NCI-H2171 (cell line): ENCODE measurements at regions not wholly inside any gene's neighbourhood (a gene's known extent, or its start where the extent isn't known, plus 50 kb on each side); places are given as distances from the start of the nearest gene placed in this dataset.
"Not testable (repeated sequence)": the region's sequence is repeated elsewhere in the genome, so short reads cannot be mapped to it uniquely, and the experiment has no call there.

Experiments
- DNase-seq: peaks from one replicate; lab custom pipeline; 2025; lab: John Stamatoyannopoulos, UW

DNA sequence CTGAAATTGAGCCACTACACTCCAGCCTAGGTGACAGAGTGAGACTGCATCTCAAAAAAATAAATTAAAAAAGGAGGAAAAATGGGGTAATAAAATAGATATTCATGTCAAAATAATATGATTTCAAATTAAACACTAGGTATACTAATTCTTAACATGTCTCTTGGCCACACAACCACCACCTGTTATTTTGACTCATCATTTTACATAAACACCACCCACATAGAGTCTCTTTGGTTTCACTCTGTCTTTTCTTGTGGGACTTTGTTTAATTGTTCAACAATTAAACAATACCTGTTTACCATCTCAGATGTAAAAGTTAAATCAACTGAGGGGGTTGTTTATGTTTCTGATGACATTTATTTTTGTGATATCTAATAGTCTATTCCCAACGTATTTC lies 476.8 kb upstream of the ADGRB3 start:
- DNase-seq: no peak

DNA sequence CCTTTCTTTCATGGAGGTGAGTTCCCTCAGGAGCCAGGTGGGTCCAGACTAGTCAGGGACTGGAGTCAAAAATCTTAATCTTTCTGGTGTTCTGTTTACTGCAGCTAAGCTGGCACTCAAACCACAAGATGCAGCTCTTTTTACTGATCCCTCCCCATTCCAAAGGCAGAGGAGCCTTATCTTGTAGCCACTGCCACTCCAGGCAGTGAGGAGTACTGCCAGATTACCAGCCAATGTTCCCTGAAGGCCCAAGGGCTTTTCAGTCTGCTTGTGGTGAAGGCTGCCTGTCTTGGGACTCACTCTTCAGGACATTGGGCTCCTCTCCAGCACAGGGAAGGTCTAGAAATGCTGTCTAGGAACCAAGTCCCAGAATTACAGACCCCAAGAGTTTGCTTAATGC lies 490.4 kb upstream of the ADGRB3 start:
- no peak for DNase-seq

DNA sequence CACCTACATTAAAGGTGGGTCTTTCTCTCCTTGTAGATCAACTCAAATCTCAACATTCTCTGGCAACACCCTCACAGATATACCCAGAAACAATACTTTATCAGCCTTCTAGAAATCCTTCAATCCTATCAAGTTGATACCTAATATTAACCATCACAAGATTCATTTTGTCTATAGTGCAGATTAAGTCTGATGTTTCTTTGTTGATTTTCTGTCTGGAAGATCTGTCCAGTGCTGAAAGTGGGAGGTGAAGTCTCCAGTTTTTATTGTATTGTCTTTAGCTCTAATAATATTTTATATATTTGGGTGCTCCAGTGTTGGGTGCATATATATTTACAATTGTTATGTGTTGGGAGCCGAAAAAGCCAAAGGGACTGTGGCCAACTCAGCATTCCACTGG lies 493.9 kb upstream of the ADGRB3 start:
- no peak for DNase-seq

DNA sequence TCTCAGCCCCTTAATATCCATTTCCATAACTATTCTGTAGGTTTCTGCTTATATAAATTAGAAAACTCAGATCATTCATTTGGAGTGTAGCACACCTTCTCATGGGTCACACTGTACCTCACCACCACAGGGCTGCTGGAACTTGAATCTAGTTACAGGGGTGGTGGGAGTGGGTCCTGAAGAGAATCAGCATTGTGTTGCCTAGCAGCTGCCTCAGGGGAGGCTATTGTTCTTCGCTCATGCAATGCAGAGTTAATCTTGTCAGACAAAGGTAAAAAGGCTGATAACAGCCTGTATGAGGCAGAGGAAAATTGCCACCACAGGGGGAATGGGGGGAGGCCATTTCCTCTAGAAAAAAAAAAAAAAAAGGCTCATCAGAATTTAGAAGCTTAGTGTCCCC lies 496.0 kb upstream of the ADGRB3 start:
- no peak for DNase-seq

DNA sequence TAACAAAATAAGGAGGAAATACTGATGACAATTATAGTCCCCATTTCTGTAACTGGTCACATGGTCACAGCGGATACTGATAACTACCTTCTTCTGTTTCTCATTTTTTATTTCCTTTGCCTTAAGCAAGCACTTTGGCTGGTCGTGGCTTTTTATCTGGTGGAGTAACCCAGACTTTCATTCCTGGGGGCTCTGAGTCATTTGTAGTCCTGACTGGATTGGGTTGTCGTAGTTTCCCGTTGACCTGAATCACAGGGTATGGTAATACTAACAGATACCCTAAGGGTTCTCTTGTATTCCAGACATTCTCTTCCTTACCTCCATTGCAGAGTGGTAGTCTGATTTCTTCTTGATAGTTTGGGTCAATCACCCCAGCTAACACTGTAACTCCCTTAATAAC lies 500.3 kb upstream of the ADGRB3 start:
- DNase-seq: no peak

DNA sequence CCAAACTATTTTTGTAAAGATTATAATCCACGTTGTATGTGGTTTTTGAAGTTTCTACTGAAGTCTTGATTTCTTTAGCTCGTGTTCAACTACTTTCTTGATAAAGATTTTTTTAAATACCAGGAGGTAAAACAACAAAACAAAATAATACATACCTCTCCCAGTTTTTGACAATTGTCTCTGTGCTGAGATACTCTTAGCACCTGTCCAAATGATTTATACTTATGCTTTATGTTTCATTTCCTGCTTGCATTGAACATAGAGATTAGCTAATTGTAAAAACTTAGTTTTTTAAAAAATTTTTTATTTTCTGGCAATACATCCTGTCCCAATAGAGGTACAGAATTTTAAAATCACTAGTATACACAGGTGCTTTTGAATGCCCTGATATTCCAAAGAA lies 506.9 kb upstream of the ADGRB3 start:
- DNase-seq: no peak

DNA sequence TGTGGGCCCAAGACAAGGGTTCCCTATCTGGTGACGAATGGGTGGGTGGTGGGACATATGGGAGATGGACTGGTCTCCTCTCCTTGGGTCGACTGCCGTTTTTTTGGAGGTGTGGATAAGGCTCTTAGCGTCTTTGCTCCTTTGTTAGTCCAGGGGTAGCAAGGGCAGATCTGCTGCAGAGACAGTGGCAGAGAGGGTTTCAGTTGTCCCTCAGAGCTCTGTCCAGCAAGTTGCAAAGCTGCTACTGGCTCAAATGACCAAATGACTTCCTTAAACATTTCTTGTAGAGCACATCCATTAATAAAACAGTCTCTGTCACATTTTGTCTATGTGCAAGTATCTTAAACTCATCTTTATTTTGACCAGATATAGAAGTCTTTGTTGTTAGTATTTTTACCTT lies 508.0 kb upstream of the ADGRB3 start:
- no peak for DNase-seq

DNA sequence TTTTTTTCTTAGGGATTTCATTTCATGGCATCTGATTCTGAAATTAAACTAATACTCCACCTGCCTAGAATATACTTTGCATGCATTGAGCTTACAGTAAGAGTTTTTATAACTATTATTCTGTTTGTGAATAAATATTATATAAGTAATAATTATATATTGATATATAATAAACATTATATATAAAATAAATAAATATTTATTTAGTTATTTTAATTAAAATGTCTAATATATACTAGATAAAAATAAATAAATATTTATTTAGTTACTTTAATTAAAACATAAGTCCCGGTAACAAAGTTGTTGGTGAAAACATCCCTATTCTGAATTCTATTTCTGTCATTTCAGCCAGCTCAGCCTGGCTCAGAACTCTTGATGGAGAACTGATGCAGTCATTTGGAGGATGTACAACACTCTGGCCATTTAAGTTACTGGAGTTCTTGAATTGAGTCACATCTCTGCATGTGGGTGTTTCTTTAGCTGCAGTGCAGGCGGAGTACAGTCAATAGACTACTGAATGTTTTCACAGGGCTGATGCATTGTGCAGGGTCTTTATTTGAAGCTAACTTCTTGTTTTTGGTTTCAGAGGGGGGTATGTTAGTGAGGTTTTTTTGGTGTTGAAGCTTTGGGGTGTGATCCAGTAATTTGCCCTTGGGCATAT lies 508.9 kb upstream of the ADGRB3 start:
- no peak for DNase-seq

DNA sequence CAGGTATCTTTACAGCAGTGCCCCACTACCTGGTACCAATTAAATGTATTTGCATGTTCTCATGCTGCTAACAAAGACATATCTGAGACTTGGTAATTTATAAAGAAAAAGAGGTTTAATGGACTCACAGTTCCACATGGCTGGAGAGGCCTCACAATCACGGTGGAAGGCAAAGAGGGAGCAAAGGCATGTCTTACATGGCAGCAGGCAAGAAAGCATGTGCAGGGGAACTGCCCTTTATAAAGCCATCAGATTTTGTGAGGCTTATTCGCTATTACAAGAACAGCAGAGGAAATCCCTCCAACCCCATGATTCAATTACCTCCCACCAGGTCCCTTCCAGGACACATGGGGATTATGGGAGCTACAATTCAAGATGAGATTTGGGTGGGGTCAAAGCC lies 512.1 kb upstream of the ADGRB3 start:
- DNase-seq: not testable (repeated sequence)

DNA sequence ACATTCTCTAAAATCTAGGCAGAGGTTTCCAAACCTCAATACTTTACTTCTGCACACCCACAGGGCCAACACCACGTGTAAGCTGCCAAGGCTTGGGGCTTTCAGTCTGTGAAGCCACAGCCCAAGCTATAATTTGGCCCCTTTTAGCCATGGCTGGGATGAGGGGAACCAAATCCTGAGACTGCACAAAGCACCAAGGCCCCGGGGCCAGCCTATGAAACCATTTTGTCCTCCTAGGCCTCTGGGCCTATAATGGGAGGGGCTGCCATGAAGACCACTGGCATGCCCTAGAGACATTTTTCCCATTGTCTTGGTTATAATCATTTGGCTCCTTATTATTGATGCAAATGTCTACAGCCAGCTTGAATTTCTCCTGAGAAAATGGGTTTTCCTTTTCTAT lies 513.0 kb upstream of the ADGRB3 start:
- DNase-seq: no peak

DNA sequence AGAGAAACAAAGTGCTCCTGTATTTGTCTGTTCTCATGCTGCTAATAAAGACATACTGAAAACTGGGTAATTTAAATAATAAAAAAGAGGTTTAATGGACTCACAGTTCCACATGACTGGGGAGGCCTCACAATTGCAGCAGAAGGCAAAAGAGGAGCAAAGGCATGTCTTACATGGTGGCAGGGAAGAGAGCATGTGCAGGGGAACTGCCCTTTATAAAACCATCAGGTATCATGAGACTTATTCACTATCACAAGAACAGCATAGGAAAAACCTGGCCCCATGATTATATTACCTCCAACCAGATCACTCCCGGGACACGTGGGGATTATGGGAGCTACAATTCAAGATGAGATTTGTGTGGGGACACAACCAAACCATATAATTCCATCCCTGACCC lies 514.1 kb upstream of the ADGRB3 start:
- not testable (repeated sequence) for DNase-seq

DNA sequence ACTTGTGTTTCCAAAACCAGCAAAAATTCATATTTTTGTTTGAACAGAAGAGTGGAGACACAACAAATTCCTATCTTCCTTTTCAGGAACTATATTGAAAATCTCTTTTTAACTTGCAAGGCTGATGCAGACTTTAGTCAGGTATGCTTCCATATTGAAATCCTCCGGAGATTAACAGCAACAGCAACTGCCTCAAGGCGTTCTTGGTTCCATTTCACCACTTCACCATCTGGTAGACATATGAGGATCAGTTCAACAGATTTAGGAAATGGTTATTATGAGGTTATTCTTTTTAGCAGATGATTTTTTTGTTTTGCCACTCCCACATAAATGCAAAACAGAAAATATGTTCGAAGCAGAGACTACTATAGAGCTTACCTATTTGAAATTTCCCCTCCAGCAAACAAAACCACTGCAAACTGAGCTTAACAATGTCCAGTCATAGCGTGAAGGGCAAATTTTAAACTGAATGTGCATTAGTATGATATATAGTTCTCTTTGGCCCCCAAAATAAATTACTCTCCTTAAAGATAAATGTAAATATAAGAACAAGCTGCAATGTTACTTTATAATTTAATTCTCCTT lies 520.5 kb upstream of the ADGRB3 start:
- DNase-seq: no peak

DNA sequence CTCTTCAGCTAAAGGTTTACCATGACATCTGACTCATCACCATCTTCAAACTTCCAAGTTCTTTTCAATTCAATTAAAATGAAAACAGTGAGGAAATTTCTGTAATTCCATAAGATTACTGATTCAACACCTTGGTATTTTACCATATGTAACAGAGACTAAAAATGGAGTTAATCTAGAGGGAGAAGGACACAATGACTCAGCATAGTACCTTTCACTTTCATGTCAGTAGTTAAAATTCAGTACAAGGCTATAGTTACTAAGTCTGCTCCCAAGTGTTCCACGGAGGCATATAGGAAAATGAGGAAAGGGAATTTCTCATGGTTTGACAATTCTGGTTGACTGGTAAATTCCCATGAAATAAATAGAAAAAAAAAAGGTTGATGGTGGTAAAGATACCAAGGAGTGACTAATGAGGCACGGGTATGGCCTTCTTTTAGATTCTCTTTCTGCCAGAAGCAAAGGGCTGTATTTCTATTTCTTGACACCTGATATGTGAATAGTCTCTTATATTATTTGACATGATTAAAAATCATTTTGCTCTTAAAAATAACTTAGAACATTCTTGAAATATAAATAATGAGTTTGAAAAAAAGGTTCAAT lies 526.7 kb upstream of the ADGRB3 start:
- DNase-seq: no peak

DNA sequence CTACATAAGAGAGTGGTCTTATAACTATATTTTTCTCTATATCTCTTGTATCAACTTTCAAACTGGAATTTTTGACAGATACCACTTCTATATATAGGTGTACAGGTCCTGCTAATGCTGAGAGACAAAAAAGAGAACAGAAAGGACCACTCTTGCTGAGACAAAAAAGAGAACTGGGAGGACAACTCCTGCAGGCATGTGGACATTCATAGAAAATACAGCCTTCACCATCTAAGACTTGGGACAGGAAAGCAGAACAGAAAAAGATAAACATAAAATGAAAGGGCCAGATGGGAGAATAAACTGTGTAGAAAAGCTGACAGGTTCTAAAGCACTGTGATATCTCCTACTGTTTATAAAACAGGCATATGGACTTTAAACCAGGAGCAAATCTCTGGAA lies 541.0 kb upstream of the ADGRB3 start:
- no peak for DNase-seq

DNA sequence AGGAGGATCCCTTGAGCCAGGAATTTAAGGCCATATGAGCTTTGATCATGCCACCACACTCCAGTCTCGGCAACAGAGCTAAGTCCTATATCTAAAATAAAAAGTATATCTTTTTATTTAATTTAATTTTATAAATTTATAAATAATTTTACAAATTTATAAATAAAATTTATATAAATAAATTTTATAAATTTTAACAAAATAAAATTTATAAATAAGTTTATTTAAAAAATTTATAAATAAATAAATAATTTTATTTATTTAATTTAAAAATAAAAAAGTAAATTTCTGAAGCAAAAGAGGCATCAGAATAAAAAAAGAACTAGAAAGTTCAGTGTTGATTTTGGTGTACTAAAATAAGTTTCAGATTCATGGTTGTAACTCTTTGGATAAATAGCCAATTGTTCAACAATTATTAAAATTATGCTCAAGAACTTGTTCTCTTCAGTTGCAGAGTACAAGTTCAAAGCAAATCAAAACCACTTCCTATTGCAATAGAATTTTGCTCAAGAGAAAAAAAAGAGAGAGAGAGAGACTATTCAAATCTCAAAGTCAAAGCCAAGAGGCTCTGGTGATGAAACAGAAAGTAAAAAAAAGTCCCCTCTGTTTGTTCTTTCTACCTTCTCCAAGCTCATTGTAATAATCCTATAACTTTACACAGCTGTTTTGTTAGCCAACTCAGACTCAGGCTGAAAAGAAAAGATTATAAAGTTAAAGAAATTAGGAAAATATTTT lies 547.5 kb upstream of the ADGRB3 start:
- no peak for DNase-seq

DNA sequence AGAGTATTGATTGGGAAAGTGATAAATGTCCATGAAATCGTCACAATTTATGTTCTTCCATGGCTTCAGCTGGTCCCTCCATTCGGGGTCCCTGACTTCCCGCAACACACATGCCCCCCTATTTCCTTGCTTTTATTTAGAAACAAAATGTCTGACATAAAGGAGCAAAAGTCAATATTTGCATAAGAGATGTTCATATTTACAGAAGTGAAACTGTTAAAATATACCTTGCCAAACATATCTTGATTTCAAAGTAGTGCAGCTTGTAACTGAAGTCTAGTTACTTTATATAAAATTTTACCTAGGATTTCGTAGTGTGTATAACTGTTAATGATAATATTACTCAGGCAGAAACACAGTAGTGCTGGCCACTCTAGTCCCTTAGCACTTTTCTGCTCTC lies 548.9 kb upstream of the ADGRB3 start:
- no peak for DNase-seq

DNA sequence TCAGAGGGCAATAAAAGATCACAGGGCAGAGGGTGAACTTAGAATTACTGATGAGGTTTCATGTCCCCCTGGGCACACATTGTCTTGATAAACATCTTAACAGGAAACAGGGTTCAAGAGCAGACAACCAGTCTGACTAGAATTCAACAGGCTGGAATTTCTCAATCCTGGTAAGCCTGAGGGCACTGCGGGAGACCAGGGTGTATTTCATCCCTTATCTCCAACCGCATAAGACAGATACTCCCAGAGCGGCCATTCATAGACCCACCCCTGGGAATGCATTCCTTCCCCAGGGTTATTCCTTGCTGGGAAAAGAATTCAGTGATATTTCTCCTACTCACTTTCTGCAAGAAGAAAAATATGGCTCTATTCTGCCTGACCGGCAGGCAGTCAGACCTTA lies 549.5 kb upstream of the ADGRB3 start:
- DNase-seq: not testable (repeated sequence)

DNA sequence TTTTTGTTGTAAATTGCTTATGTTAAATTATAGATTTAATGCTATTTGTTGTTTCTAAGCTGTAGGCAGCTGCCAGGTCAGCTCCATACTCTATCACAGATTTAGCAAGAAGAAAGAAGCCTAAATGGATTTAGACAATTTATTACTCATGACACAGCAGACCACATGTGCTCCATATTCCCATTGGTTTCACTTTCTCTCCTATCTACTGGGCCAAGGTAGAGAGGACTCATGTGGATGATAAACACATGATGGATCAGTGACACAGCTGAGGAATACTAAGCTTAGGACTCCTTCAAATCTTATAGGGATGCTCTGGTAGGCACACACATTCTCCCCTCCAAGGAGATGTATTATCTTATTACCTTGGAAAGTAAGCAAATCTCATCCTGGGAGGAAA lies 553.0 kb upstream of the ADGRB3 start:
- DNase-seq: no peak

DNA sequence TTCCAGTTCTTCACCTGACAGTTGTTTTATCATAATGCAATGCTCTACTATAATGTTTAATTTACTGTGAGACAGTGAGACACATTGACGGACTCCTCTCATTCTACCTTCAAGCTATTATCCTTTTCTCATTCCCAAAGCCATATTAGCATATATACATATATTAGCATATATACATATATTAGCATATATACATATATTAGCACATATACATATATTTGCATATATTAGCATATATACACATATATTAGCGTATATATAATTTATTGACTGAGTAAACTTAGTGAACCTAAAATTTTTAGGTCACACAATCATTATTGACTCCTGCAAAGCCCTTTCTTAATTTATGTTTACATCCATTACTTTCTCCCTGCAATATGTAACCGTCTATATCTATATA lies 555.0 kb upstream of the ADGRB3 start:
- DNase-seq: no peak

DNA sequence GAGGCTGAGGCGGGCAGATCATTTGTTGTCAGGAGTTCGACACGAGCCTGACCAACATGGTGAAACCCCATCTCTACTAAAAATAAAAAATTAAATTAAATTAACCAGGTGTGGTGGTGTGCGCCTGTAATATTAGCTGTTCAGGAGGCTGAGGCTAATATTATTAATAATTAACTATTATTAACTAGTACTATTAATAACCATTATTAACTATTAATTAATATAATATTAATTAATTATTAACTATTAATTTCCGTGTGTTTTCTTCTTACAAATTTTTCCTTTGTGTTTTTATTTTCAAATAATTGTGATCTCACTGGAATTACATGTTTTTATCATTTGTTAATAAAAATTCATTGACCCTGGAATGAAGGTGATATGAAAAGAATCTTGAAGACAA lies 557.4 kb upstream of the ADGRB3 start:
- DNase-seq: no peak

DNA sequence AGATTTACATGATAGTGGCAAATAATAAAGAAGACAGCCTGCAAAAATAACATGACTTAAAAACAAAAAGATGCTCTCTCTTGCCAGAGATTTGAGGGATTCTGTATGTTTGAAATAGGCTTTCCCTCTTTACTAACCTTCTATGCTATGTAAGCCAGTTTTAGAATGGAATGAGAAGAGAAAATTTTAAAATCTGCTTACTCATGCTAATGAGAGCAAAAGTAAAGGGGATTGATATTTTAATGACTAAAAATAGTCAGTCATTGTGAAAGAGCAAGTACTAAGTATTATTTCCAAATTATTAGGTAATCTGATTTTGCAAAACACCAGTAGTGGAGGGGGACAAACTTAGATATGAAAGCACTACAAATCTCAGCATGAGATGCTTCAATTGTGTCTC lies 563.3 kb upstream of the ADGRB3 start:
- DNase-seq: no peak

DNA sequence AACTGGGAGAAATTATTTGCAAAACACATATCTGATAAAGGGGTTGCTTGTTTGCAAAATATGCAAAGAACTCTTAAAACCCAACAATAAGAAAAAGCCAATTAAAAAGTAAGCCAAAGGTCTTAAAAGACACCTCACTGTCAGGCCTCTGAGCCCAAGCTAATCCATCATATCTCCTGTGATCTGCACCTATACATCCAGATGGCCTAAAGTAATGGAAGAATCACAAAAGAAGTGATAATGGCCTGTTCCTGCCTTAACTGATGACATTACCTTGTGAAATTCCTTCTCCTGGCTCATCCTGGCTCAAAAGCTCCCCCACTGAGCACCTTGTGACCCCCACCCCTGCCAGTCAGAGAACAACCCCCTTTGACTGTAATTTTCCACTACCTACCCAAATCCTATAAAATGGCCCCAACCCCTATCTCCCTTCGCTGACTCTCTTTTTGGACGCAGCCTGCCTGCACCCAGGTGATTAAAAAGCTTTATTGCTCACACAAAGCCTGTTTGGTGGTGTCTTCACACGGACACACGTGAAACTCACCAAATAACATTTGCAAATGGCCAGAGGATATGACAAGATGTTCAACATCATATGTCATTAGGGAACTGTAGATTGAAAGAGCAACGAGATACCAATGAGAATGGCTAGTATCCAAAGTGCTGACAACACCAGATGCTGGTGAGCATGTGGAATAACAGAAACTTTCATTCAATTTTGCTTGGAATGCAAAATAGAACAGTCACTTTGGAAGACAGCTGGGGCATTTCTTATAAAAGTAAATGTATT lies 565.0 kb upstream of the ADGRB3 start:
- DNase-seq: no peak
